Right lobe of liver (tissue), 4 donors: ENCODE measurements at regions not wholly inside any gene's neighbourhood (a gene's known extent, or its start where the extent isn't known, plus 50 kb on each side); places are given as distances from the start of the nearest gene placed in this dataset.

ENCODE experiments used
- CTCF ChIP-seq, 4 donors: fragments of 200-600 bp in 3 of 4; fragments of 450-650 bp in 1 of 4; IDR thresholded peaks; one replicate each; pipeline versions ENCODE4 v1.5.1 to v1.8.0; 2016 to 2022; ENCODE audit warnings: antibody characterized with exemption in 4 of 4, mild to moderate bottlenecking in 2 of 4
- POLR2A ChIP-seq: fragments of 450-650 bp; IDR thresholded peaks from one replicate; pipeline ENCODE4 v1.6.1; 2017; ENCODE audit warnings: antibody characterized with exemption, mild to moderate bottlenecking
- donor health status: DM: no; HTN: no; CAD: no.
- donor health status: DM: no; HTN: no; CAD: no.
- donor health status: DM: no; HTN: yes; CAD: no.

DNA sequence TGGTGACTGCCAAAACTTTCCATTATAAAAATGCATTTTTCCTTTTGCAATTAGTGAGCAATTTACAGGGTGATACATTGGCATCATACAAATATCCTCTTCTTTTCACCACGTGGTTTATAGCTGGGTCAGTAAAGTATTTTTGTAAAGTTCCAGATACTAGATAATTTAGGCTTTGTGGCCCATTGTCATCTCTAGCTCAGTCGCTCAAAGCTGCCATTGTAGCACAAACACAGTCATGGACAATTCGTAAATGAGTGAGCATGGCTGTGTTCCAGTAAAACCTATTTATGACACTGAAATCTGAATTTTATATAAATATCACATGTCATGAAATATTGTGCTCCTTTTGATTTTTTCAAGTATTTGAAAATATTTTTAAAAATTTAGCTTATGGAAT lies 162.9 kb downstream of the USP12 start:
- TF ChIP-seq CTCF (IDR thresholded peaks at IDR 0.05) (no peak), POLR2A (no peak)
